G401.6 (cell line): ENCODE measurements at regions not wholly inside any gene's neighbourhood (a gene's known extent, or its start where the extent isn't known, plus 50 kb on each side); places are given as distances from the start of the nearest gene placed in this dataset.

ENCODE experiments used
- FAIRE-seq: peaks from 2 replicates; lab custom pipeline; 2012; peaks lifted over from hg19 to GRCh38; lab: Jason Lieb, UNC

DNA sequence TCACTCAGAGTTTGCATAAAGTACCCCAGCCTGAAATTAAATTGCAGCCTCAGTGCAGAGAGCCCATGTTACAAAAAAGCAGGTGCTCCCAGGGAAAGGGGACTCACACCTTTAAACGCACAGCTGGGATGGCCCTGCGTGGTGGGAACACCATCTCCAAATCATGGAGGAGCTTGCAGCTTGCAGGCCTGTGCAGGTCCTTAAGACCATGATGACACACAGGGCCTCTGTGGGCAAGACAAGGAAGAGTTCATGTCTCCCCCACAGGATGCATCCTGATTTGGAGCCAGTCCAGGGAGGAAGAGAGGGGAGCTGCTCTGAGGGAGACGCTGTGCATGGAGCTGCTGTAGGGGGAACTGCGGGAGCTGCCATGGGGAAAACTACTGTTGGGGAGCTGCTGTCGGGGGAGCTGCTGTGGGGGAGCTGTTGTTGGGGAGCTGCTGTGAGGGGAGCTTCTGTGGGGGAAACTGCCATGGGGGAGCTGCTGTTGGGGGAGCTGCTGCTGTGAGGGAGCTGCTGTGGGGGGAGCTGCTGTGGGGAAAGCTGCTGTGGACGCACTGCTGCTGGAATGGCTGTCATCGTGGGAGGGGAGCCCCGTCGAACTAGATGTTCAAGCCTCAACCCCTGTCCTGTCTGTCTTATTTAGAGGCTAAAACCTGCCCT lies 113.9 kb downstream of the MATN1 start:
- no peak for FAIRE-seq

DNA sequence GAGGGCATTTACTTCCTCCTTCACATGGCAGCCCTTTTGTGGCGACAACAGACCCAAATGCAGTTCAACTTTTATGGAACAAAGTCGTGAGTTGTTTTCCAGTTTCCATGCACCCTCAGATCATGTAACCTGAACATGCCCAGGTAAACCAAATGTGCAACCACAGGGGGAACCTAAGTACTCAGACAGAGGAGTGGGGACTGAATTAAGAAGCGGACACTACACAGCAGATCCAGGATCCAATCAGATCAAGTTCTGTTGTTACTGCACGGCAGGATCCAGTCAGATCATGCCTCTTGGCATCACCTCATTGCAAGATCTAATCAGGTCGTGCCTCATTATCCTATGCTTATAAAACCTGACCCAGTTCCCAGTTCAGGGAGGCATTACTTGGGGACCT lies 115.7 kb downstream of the MATN1 start:
- FAIRE-seq: no peak

DNA sequence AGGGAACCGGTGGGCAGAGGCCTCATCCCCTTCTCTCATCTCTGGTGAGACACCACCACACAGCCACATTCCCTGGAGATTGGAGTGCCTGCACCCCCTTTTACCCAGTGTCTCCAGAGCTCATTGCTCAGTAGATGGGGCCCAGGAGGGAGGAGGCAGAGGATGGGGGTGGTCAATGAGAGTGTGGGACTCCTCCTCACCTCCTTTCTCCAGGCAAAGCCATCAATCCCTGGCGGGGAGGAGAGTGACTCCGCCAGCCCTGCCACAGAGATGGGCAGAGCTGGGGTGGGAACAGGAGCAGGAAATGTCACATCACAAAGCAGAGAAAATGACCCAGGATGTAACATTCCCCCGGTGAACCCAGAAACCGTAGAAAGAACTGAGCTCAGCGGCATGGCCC lies 117.2 kb downstream of the MATN1 start:
- no peak for FAIRE-seq

DNA sequence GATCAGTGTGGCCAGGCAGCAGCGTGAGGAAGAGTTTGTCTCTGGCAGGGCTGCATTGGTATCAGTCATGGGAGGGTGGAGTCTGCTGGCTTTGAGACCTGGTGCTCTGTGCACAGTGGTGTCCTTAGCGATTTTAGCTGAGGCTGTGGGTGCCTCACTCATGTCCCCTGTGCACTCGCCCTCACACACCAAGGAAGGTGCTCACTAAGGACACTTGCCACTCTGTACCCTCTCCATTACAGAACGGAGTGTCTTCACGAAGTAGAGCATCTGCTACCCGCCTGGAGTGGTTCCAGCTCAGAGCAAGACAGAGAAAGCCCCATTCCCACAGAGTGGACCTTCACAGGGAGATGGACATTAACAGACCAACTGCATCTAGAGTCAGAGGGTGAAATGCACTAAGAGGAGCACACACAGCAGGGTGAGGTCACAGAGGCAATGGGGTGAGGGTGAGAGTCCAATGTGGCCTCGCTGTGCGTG lies 117.9 kb downstream of the MATN1 start:
- no peak for FAIRE-seq

DNA sequence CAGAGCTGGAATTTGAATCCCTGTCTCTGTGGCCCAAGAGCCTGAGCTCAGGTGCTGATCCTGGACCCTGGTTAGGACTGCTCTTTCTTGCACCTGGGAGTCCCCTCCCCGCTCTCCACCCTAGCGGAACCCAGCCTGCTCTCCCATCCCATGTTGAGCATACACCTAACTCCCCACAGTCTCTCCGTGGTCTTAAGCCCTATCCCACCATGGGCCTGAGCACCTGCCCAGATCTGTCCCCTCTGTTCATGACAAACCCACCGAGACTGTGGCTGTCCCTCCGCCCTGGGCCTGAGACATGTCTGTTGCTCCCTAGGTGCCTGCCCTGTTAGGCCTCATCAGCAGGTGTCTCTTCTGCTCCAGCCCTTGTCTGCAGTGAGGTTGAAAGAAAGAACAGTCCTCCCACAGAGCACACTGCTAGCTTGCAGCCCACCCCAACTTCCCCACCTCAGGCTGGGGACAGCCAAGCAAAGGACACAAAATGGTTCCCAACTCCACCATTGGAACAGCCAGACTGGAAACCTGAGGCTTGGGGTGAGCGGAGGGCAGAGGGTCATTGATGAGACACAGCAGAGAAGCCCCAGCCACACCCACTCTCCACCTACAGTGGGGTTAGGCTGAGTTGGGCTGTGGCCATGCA lies 118.5 kb downstream of the MATN1 start:
- FAIRE-seq: no peak

DNA sequence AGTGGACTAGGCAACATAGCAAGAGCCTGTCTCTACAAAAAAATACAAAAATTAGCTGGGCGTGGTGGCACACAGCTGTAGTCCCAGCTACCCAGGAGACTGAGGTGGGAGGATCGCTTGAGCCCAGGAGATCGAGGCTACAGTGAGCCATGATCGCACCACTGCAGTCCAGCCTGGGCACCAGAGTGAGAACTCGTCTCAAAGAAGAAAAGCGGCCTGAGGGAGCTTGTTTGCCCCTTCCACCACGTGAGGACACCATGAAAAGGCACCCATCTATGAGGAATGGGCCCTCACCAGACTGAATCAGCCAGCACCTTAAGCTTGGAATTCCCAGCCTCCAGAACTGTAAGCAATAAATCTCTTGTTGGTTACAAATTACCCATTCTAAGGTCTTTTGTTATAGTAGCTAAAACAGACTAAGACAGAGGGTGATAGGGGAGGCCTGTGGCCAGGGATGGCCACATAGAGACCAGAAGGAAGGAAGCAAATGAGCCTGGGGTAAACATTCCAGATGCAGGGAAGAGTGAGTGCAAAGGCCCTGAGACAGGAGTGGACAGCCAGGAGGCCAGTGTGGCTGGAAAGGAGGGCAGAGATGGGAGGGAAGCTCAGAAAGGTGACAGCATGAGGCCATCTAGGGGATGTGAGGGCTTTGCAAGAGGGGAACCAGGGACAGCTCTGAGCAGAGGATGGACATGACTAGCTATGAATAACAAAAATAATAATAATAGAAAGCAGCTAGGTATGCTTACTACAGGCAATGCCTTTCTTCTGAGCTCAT lies 120.1 kb downstream of the MATN1 start:
- no peak for FAIRE-seq

DNA sequence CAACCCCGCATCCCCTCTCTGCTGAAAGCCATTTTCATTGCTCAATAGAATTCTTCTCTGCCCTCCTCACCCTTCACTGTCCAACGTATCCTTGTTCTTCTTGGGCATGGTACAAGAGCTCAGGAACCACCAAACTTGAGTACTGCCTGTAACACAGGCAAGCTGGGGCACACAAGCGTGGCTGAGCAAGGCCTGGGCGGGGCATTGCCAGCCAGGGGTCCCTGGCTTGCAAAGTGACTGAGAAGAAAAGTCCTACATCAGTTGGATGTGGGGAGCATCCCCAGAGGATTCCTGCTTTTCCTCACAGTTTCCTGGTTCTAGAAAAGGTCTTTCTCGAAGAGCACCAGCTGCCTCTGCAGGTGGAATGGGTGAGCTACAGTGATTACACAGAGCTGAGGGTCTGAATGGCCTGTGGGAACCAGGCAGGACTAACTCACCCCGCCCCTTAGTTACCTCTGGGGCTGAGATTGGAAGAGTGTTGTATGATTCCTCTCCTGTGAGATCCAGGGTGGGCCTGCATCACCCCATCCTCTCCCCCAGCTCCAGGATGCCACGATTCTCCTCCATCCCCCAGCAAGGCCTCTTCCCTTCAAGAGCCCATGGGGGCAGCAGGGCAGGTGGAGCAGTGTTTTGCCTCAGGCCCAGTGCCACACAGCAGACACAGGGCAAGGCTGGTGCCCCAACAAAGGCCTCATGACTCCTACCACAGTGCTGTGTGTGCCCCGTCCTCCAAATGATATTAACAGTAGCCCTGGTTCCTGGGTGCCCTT lies 121.9 kb downstream of the MATN1 start:
- no peak for FAIRE-seq

DNA sequence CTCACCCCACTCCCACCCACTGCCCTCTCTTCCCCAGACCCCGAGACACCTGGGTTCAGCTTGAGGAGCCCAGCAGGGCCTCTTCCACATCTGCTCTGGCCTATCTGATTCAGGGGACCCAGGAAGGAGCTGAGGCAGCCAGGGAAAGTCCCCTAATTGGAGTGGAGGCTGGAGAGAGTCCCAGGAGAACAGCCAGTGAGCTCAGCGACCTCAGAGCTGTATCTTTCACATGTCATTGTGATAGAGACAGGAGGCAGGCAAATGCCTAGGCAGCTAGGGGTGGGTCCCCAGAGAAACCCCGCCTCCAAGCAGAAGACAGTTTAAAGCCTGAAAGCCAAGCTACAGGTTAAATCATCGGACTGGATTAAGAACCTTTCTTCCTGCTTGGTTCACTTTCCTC lies 122.7 kb downstream of the MATN1 start:
- FAIRE-seq: no peak

DNA sequence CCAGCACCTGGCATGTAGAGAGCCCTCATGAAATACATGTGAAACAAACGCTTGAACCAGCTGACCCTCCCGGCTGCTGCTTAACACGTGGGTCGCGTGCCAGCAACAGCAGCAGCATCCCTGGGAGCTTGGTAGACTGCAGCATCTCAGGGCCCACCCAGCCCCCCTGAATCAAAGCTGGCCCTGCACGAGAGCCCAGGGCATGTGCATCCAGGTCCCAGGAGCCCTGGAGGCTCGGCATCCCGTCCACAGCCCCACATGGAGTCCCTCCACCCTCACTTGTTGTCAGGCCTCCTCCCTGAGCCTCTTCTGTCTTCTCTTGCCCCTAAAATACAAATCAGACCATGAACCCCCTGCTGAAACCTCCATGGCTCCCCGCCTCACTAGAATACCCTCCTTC lies 123.1 kb downstream of the MATN1 start:
- no peak for FAIRE-seq

DNA sequence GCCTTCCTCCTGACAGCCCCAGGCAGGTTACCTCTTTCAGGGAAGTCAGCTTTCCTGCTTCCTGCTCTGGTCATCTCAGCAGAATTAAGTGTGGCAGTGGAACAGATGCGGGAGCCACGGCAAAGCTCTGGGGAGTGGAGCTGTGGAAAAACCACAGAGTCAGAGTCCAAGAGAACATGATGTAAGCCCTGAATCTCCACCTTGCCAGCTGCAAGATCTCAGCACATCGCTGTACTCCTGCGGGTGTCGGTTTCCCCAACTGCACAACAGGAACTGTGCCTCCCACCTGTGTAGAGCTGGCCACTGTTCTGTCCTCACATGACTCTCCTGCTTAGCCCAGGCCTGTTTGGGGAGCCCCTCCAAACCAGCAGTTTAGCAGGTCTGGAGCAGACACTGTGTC lies 123.7 kb downstream of the MATN1 start:
- no peak for FAIRE-seq

DNA sequence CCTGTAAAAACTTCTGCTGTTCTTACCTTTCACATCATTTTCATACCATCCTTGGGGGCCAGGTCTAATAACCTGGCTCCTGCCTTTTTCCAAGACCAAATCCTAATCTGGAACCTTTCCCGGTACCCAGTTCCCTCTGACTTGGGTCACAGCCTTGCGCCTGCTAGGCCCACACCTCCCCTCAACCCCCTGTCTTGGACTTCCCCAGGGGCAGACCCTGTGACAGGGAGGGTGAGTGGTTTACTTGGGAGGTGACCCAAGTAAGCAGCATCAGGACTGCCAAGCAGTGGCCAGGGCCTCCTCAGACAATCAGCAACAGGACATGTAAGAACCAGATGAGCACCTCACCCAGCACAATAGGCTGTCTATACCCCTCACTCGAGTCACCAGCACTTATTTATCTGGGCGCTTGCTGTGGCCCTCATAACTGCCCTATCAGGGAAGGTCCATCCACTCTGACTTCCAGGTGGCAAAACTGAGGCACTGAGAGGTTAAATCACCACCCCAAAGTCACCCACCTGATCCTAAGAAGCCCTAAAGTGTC lies 124.7 kb downstream of the MATN1 start:
- FAIRE-seq: no peak

DNA sequence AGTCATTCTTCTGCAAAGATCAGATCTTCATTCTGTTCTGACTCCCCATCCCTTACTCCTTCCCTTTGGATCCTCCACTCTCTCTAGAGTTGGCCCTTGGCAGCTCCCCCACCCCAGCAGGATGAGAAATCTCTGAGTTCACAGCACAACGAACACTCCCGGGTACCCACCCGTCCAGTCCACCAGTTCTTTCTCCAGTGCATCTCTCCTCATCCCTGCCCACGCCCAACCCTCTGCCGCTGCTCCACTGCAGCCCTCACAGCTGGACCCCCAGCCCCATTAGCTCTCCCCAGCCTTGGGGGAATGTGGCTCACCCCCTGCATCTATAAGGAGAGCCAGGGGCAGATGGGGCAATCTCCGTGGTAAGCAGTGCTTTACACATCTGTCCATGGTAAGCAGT lies 125.7 kb downstream of the MATN1 start:
- no peak for FAIRE-seq

DNA sequence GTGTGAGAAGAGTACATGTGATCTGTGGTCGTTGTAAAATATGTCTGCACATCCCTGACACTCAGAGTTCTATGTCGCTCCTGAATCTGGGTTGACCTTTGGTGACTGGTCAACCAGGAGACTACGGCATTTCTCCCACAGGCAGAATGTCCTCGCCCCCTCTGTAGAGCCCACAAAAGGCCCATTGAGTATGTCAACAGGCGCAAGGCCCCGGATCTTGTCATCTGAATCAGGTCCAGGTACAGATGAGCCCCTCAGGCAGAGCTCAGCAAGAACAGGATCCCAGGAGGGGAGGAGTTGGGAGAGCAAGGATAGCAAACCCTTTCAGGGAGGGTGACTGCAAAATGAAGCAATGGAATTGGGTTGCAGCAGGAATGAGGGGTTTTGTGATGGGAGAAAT lies 126.5 kb downstream of the MATN1 start:
- FAIRE-seq: no peak

DNA sequence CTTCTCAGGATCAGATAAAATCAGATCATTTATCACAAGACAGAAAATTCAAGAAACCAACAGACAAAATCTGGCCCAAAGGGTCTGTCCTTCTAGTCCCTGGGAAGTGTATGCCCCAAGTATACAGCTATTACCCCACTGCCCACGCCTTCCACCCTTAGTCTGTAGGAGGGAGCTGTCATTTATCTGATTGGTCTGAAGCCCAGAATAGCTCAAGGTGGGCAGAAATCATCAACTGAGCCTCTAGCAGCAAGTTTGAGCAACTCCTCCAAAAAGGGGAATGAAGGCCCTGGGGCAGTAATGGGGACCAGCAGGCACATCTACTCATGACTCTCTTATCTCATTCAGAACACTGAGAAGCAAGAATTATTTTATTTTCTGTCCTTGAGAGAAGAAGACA lies 126.9 kb downstream of the MATN1 start:
- FAIRE-seq: no peak

DNA sequence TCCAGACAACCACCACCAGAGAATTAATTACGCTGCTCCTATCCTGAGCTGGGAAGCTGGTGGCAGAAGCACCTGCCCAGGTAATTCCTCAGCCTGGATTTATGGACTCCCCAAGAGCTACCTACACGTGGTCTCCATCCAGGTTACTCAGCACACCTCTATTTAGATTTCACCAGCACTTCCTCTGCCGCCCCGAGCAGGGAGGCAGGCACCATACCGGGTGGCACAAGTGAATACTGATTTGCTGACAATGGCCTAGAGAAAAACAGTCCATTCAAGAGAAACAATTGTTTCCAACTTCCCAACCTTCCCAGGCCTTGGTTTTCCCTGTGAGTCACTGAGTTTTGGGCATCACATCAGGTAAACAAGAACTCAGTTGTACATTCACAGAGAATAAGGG lies 134.3 kb downstream of the MATN1 start:
- no peak for FAIRE-seq

DNA sequence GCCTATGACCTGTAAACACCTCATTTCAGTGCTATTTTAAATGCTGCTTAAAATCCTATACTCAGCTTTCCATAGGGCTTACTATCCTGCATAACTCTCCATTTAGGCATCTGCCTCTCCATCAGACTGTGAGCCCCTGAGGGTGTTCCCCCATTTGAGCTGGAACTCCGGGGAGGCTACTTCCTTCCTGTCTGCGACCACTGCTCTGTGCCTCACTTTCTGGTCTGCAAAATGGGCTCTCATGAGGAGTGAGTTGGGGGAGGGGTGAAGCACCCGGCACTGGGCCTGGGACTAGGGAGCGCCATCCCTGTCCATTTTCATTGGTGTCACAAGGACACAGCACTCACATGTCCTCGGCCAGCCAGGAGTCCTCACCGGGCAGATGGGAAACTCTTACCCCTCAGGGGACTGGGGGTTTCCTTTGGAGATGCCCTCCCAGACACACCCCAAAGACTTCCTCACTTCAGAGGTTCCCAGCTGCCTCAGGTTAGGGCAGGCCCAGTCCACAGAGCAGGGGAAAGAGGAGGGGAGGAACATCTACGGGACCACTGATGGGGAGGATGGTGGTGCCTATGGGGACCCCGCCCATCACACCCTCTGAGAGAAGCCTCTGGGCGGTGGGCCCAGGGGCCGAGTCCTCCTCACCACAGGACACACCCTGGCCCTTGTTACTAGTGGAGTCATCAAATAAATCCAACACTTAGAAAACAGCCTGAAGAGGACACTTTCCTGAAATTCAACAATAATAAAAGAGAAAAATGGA lies 134.9 kb downstream of the MATN1 start:
- no peak for FAIRE-seq

DNA sequence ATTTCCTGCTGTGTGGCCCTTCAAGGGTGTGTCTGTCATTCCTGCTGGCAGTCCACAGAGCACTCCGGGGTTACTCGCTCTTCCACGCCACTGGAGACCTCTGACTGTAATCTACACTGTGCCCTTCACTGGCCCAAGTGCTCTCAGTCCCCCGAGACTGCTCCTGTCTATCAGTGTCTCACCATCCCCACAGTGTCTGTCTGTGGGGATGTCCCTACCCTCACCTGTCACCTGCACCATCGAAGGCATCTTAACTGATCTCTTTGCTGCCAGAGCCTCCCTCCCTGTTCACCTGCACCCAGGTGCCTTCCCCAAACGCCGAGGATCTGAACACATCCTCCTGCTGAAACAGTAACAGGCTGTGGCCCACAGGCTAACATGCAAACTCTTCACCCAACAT lies 136.7 kb downstream of the MATN1 start:
- FAIRE-seq: no peak

DNA sequence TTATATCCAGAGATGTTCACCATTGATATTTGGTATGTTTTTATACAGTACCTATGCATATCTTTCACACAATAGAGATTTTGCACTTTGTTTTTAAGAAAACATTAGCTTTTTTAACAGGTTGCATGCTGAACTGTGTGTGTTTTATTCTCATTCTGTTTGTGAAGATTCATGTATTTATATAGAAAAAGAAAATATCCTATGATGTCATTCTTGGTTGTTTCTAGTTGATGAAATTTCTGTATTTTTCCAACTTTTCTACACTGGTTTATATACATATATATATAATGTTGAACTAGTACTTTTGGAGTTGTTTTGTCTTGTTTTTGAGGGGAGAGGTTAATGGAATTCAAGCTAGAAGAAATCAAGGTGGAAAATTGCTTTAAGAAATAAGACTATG lies 143.8 kb downstream of the MATN1 start:
- no peak for FAIRE-seq

DNA sequence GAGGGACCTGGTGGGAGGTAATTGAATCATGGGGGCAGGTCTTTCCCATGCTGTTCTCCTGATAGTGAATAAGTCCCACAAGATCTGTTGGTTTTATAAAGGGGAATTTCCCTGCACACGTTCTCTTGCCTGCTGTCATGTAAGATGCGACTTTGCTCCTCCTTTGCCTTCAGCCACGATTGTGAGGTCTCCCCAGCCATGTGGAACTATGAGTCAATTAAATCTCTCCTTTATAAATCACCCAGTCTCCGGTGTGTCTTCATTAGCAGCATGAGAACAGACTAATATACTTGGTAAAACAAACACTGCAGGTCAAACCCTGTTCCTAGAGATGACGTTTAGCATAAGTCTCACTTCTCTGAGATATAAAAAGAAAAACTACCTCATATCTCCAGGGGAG lies 148.3 kb downstream of the MATN1 start:
- FAIRE-seq: no peak

DNA sequence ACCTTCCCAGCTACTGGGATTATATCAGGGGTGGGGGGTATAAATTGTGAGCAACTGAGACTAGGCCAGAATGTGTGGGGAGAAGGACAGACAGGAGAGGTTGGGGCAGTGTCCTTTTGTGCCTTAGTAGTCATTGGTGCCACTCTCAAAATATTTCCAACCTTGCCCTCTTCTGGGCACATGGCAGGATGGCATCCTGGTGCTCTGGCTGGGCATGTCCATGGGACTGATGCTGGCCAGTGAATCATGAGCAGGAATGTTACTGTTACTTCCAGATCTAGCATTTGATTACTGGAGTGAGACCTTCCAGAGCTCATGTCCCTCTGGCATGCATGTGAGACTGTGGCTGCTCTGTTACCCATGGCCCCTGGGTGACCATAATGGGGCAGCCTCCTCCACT lies 151.2 kb downstream of the MATN1 start:
- no peak for FAIRE-seq

DNA sequence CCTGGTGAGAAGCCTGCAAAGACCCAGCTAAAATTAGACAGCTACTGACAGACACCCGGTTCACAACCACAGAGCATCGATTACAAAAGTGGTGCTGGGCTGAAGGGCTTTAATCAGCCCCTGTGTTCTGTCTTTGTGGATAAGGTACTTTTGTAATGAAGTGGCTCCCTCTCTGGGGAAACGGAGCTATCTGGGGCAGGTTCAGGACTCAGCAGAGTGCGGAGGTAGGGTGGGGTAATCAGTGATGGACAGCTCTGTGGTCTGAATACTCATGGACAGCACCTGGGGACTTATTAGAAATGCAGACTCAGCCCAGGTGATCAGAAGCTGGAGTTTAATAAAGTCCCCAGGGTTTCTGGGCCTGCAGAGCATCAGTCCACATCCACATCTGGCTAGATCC lies 152.0 kb downstream of the MATN1 start:
- no peak for FAIRE-seq

DNA sequence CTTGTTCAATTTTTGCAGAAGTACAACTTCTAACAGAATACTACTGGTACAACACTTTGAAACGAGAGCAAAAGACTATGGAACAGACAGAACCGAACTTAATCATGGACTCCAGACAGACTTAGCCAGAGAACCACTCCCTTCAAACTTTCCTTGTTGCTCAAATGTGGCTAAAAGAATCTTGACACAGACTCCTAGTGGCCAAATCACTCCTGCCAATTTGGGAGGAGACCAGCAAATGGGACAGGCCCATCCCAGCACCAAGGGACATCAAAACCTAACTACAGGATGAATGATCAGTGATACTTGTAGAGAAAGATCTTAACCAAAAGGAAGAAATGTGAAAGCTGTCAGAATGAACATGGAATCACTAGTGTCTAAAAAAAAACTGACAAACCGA lies 154.0 kb downstream of the MATN1 start:
- no peak for FAIRE-seq
